ENCODE measurements at regions not wholly inside any gene's neighbourhood (a gene's known extent, or its start where the extent isn't known, plus 50 kb on each side); places are given as distances from the start of the nearest gene placed in this dataset.
"Not testable (repeated sequence)": the region's sequence is repeated elsewhere in the genome, so short reads cannot be mapped to it uniquely, and the experiment has no call there.

DNA sequence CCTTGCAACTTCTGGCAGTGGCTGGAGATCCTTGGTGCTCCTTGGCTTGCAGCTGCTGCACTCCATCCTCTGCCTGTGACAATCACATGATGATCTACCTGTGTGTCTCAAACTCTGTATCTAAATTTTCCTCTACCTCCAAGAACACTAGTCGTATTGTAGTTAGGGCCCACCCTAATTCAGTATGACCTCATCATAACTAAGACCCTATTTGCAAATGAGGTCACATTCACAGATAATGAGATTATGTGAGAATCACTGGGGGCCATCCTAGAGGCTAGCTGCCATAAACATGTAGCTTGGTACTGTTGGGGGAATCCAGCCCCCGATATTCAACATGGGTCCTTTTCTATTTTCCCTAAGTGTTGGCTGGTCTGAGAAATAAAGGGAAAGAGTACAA is 183.0 kb upstream of the SMLR1 start:
- no peak overlapping the region for H3K4me3 ChIP-seq (ENCODE audit: low read depth, low read length)
- DNase-seq (ENCODE audit: low read depth), result no peak

DNA sequence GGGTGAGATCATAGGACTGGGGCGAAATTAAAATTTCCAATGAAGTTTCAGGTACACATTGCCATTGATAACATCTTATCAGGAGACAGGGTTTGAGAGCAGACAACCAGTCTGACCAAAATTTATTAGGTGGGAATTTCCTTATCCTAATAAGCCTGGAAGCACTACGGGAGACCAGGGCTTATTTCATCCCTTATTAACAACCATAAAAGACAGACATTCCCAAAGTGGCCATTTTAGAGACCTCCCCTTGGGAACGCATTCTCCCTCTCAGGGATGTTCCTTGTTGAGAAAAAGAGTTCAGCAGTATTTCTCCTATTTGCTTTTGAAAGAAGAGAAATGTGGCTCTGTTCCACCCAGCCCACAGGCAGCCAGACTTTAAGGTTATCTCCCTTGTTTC is 182.4 kb upstream of the SMLR1 start:
- H3K4me3 ChIP-seq (ENCODE audit: low read depth, low read length); DNase-seq (ENCODE audit: low read depth): not testable (repeated sequence)

- H3K4me3 ChIP-seq (ENCODE audit: low read depth, low read length), result no peak overlapping the region
- DNase-seq (ENCODE audit: low read depth), result no peak
These were observed 180.0 kb upstream of the SMLR1 start for GRCh38 chr6:130647246-130647645.

DNA sequence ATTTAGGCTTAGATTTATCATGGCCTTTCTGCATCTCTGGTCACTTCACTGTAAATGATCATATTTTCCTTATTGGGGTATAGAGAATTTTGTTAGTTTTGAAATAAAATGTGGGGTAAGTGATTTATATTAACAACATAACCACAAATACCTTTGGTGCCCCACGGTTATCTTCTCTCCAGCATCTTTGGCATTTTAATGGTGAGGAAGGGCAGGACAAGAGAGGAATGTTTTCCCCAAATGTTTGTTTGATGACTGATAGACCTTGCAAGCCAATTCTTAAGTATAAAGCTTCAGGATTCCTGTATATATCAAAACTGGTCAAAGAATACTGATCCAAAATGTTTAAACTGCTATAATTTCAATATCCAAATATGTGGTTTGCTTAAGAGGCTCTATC is 171.6 kb upstream of the SMLR1 start:
- H3K4me3 ChIP-seq (ENCODE audit: low read depth, low read length), result no peak overlapping the region
- DNase-seq (ENCODE audit: low read depth), result no peak

DNA sequence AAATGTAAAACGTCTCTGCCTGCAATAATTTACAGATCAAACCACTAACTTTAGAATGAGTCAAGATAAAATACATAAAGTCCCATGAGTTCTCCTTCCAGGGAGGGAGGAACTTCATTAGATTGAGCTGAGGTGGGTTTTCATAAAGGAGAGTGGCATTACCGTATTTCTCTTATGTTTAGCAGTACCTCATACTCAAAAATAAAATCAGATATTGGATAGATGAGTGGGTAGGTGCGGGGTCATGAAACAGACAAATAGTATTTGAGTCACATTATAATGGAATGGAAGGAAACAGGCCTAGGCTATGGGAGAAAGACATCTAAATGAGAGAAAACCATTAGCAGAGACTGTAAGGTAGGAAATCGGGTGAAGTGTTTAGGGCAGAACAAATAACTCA is 166.1 kb upstream of the SMLR1 start:
- H3K4me3 ChIP-seq (ENCODE audit: low read depth, low read length), result no peak overlapping the region
- no peak for DNase-seq (ENCODE audit: low read depth)

DNA sequence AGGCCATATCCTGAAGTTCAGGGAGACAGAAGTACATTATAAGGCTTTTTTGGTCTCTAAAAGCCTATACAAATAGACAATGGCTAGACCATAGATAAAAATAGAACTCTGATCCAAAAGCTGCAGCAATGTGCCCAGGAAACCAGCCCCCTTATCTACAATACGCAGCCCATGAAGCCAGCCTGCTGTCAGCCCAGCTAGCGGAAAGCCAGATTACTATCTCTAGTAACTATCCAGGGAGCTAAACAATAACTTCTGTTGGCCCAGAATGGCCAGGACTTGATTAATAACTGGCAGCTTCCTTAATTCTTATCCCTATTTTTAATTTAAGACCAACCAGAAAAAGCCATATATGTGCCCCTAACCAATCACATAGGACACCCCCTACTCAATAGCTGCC is 160.4 kb upstream of the SMLR1 start:
- no peak overlapping the region for H3K4me3 ChIP-seq (ENCODE audit: low read depth, low read length)
- no peak for DNase-seq (ENCODE audit: low read depth)

DNA sequence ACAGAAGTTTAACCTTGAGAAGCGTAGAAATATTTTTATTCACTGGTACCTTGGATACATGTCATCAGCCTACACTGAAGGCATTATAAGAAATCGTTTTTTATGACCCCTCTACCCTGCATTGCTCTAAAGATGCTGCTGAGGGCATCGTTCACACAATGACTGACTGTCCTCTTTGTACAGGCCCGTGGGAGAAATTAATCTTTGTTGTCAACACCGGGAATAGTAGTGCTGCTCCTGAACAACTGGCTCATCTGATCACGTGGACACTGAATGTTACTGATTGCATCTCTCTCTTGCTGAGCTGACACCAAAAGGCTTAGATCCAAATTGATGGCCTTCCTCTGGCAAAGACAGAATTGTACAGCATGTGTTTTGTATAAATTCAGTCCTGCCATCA is 157.1 kb upstream of the SMLR1 start:
- no peak for DNase-seq (ENCODE audit: low read depth)
- H3K4me3 ChIP-seq (ENCODE audit: low read depth, low read length), result no peak overlapping the region

GRCh38 chr6:130671119-130671518 is 156.1 kb upstream of the SMLR1 start:
- DNase-seq (ENCODE audit: low read depth), result no peak

GRCh38 chr6:130671577-130671976 is 155.6 kb upstream of the SMLR1 start:
- no peak for DNase-seq (ENCODE audit: low read depth)
- no peak overlapping the region for H3K4me3 ChIP-seq (ENCODE audit: low read depth, low read length)

More at GRCh38 chr6:130671119-130671518, 156.1 kb upstream of the SMLR1 start:
- no peak overlapping the region for H3K4me3 ChIP-seq (ENCODE audit: low read depth, low read length)

DNA sequence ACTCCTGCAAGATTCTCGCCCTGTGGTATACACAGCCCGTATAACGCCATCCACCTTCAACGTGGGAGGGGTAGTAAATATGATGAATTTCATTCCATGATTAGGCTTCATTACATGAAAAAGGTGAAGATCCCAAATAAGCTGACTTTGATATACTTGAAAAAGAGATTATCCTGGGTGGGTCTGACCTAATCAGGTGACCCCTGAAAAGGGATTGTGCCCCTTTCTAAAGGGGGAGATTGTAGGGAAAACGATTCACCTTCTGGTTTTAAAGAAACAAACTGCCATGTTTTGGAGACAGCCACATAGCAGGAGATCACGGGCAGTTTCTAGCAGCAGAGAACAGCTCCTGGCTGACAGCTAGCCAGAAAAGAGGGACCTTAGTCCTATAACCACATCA is 155.1 kb upstream of the SMLR1 start:
- DNase-seq (ENCODE audit: low read depth), result no peak
- no peak overlapping the region for H3K4me3 ChIP-seq (ENCODE audit: low read depth, low read length)

DNA sequence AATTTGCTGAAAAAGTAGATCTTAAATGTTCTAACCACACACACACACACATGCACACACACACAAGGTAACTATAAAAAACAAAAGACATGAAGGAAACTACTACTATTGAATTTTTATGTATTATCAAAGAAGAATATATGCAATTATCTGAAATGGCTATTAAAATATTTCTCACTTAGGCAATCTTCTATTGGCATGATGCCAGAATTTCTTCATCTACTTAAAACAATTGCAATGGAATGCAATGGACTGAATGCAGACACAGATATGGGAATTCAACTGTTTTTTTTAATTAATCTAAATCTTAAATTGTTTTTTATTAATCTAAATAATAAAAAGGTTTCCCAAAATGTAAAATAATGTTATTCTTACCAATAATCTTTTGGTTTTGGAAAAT is 152.6 kb upstream of the SMLR1 start:
- no peak for DNase-seq (ENCODE audit: low read depth)
- no peak overlapping the region for H3K4me3 ChIP-seq (ENCODE audit: low read depth, low read length)

- no peak overlapping the region for H3K4me3 ChIP-seq (ENCODE audit: low read depth, low read length)
- no peak for DNase-seq (ENCODE audit: low read depth)
These were observed 152.1 kb upstream of the SMLR1 start for GRCh38 chr6:130675072-130675471.

DNA sequence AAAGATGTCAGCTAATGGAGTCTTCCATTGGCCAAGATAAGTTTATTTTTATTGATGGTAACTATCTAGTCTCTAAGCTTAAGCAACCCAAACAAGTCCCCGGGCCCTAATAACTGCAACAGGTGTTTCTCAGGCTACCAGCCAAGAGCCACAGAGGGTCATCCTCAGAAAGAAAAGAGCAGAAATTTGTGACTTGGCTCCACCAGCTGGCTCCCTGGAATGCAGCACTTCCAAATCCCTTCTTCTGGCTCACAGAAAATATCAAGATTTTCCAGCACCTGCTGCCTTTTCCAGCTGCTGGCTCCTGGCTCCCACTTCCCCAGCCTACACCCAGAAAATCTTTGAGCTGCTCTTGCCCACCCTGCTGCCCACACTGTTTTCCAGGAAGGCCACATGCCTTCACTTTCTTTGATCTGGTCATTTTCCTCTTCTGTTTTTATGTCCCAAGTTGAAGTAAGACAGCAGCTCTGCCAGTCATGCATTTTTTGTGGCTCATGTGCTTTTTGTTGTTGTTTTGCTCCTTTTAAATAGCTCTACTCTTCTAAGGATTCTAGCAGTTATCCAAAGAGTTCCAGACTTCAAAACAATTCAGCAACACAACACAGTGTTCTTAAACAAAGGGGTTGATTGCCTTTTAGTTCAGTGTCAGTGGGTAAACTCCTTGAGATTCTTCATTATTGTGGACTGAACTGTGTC is 151.0 kb upstream of the SMLR1 start:
- H3K4me3 ChIP-seq (ENCODE audit: low read depth, low read length), result no peak overlapping the region
- DNase-seq (ENCODE audit: low read depth), result no peak

- no peak for DNase-seq (ENCODE audit: low read depth)
- H3K4me3 ChIP-seq (ENCODE audit: low read depth, low read length), result no peak overlapping the region
These were observed 150.4 kb upstream of the SMLR1 start for GRCh38 chr6:130676773-130677144.

DNA sequence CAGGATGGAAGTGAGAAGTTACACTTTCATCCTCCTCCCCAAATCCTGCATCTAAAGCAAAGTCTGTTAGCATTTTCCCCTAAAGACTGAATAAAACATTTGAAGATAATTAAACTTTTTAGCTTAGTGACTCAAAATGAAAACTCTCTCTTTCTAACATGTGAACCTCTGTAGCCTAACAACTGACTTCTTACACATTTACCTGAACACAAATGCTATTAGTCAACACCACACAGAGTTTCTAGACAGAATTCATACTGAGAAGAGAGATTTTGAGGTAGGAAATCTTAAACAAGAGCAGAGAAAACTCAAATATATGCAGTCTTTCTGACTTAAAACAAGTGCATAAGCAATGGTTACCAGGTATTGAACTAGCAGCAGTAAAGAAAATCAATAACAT is 149.9 kb upstream of the SMLR1 start:
- no peak overlapping the region for H3K4me3 ChIP-seq (ENCODE audit: low read depth, low read length)
- DNase-seq (ENCODE audit: low read depth), result no peak

DNA sequence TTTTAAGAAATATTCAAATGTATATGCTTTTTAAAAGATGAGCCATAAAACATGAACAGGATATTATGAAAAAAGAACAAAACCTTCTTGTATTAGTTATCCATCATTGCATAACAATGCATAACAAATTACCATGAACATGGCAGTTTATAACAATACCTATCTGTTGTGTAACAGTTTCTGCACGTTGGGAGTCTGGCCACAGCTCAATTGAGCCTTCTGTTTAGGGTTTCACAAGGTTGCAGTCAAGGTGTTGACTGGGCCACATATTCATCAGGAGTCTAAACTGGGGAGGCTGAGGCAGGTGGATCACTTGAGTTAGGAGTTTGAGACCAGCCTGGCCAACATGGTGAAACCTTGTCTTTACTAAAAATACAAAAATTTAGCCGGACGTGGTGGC is 149.4 kb upstream of the SMLR1 start:
- no peak overlapping the region for H3K4me3 ChIP-seq (ENCODE audit: low read depth, low read length)
- no peak for DNase-seq (ENCODE audit: low read depth)

- H3K4me3 ChIP-seq (ENCODE audit: low read depth, low read length), result no peak overlapping the region
- DNase-seq (ENCODE audit: low read depth), result no peak
These were observed 147.5 kb upstream of the SMLR1 start for GRCh38 chr6:130679684-130680083.

GRCh38 chr6:130680116-130680515 is 147.1 kb upstream of the SMLR1 start:
- no peak overlapping the region for H3K4me3 ChIP-seq (ENCODE audit: low read depth, low read length)
- no peak for DNase-seq (ENCODE audit: low read depth)

DNA sequence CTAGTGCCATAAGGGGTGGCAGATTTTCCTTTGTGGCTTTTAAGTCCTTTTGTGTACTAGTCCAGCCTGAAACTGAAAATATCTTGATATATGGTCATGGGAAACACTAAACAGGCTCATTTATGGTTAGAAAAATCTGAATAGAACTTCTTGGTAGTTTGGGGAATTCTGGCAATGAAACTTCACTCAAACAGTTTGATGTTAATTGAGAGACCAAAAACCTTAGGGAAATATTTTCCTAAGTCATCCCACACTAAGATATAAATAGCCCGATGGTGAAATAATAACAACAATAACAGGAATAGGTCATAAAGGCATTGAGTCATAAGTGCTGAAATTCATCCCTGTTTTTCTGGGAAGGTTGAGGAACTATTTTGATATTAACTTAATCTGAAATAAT is 146.2 kb upstream of the SMLR1 start:
- no peak for DNase-seq (ENCODE audit: low read depth)
- H3K4me3 ChIP-seq (ENCODE audit: low read depth, low read length), result no peak overlapping the region

GRCh38 chr6:130682066-130682465 is 145.1 kb upstream of the SMLR1 start:
- DNase-seq (ENCODE audit: low read depth), result no peak
- no peak overlapping the region for H3K4me3 ChIP-seq (ENCODE audit: low read depth, low read length)

DNA sequence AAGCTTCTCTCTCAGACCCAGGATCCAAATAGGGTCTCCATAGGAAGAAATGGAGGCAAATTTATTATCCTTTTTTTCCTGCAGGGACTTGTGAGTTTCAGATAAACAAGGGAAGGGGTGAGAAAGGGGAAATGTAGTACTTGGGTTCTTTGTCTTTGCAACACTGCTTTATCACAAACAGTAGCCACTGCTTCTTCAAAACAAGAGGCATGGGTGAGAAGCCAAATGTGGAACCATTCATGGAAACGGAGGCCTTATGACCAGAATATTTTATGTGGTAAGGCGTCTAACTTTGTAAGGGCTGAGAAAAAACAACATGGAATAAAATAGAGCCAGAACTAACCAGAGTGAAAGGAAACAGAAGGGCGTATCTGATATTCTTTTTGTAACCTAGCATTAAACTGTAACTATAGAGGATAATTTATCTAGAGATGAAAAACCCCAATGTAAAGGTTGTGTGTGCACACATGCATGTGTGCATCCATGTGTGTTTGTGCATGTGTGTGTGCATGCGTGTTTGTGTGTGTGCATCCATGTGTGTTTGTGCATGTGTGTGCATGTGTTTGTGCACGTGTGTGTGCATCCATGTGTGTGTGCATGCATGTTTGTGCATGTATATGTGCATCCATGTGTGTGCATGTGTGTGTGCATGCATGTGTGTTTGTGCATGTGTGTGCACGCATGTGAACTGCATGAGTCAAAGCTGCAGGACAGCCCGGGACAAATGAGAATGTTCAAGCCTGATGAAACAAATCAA is 143.3 kb upstream of the SMLR1 start:
- no peak for DNase-seq (ENCODE audit: low read depth)
- no peak overlapping the region for H3K4me3 ChIP-seq (ENCODE audit: low read depth, low read length)

Data from skeletal muscle cell (primary cell).